ENCODE measurements at regions not wholly inside any gene's neighbourhood (a gene's known extent, or its start where the extent isn't known, plus 50 kb on each side); places are given as distances from the start of the nearest gene placed in this dataset.

DNA sequence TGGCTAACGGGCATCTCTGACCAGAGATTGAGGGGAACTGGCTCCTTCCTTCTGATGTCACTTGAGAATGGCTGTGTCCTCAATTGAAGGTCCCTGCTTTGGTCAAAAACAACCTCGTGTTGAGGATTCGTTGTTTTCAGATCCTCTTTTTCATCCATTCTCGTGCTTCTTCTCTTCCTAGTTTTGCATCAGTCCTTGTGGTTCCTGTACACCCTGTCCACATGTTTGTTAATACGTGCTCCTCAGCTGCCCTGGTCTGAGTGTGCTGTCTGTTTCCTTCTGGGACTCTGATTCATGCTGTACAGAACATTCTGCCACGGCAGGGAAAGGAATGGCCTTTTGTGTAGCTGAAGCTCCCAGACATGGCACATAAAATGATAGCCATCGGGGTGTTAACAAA lies 863.2 kb upstream of the GOT2 start (continued):
- TF ChIP-seq, protein P1, sequence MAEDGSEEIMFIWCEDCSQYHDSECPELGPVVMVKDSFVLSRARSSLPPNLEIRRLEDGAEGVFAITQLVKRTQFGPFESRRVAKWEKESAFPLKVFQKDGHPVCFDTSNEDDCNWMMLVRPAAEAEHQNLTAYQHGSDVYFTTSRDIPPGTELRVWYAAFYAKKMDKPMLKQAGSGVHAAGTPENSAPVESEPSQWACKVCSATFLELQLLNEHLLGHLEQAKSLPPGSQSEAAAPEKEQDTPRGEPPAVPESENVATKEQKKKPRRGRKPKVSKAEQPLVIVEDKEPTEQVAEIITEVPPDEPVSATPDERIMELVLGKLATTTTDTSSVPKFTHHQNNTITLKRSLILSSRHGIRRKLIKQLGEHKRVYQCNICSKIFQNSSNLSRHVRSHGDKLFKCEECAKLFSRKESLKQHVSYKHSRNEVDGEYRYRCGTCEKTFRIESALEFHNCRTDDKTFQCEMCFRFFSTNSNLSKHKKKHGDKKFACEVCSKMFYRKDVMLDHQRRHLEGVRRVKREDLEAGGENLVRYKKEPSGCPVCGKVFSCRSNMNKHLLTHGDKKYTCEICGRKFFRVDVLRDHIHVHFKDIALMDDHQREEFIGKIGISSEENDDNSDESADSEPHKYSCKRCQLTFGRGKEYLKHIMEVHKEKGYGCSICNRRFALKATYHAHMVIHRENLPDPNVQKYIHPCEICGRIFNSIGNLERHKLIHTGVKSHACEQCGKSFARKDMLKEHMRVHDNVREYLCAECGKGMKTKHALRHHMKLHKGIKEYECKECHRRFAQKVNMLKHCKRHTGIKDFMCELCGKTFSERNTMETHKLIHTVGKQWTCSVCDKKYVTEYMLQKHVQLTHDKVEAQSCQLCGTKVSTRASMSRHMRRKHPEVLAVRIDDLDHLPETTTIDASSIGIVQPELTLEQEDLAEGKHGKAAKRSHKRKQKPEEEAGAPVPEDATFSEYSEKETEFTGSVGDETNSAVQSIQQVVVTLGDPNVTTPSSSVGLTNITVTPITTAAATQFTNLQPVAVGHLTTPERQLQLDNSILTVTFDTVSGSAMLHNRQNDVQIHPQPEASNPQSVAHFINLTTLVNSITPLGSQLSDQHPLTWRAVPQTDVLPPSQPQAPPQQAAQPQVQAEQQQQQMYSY (CRISPR knock-in tag; IDR thresholded peaks at IDR 0.05), result no peak
- TF ChIP-seq TAF1 (IDR thresholded peaks at IDR 0.05; ENCODE audit: borderline replicate concordance, low read depth, low read length), result no peak
- no peak for TF ChIP-seq POLR2AphosphoS5 (IDR thresholded peaks at IDR 0.05; ENCODE audit: low read length)
- no peak for TF ChIP-seq ETV6 (conservative IDR thresholded peaks at IDR 0.05 in 1 of 2, IDR thresholded peaks at IDR 0.05 in 1 of 2; ENCODE audit: borderline replicate concordance in 1 of 2, low read depth in 1 of 2)
- TF ChIP-seq STAT3 (IDR thresholded peaks at IDR 0.05; ENCODE audit: low read depth, low read length), result no peak
- TF ChIP-seq, protein P2, sequence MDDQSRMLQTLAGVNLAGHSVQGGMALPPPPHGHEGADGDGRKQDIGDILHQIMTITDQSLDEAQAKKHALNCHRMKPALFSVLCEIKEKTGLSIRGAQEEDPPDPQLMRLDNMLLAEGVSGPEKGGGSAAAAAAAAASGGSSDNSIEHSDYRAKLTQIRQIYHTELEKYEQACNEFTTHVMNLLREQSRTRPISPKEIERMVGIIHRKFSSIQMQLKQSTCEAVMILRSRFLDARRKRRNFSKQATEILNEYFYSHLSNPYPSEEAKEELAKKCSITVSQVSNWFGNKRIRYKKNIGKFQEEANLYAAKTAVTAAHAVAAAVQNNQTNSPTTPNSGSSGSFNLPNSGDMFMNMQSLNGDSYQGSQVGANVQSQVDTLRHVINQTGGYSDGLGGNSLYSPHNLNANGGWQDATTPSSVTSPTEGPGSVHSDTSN (IDR thresholded peaks at IDR 0.05; ENCODE audit: insufficient replicate concordance, low read depth, low read length), result no peak
- TF ChIP-seq, protein P3, sequence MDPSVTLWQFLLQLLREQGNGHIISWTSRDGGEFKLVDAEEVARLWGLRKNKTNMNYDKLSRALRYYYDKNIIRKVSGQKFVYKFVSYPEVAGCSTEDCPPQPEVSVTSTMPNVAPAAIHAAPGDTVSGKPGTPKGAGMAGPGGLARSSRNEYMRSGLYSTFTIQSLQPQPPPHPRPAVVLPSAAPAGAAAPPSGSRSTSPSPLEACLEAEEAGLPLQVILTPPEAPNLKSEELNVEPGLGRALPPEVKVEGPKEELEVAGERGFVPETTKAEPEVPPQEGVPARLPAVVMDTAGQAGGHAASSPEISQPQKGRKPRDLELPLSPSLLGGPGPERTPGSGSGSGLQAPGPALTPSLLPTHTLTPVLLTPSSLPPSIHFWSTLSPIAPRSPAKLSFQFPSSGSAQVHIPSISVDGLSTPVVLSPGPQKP (IDR thresholded peaks at IDR 0.05; ENCODE audit: low read depth, low read length), result no peak
- no peak for TF ChIP-seq SREBF1 (IDR thresholded peaks at IDR 0.05; ENCODE audit: low read length)
